Psoas muscle (tissue), 7 donors: ENCODE measurements at regions not wholly inside any gene's neighbourhood (a gene's known extent, or its start where the extent isn't known, plus 50 kb on each side); places are given as distances from the start of the nearest gene placed in this dataset.

ENCODE experiments used
- ATAC-seq, 4 donors: fragments of 200-7000 bp; cut with Tn5 transposase; one replicate each; pipeline ENCODE4 v1.9.1; 2020; ENCODE audit warnings: moderate library complexity in 3 of 4, mild to moderate bottlenecking in 2 of 4
- DNase-seq, 2 donors: peaks; one replicate each; pipeline ENCODE4 v3.0.0-alpha.2; 2020
- H3K27ac ChIP-seq: fragments of 200-600 bp; one replicate; pipeline ENCODE4 v1.8.0; 2022
- H3K27me3 ChIP-seq, 3 donors: fragments of 200-600 bp in 1 of 3; one replicate each; pipeline versions ENCODE4 v1.6.1 to v1.8.0; 2013 to 2022; ENCODE audit warnings: low read length in 2 of 3, mild to moderate bottlenecking in 2 of 3, moderate library complexity in 1 of 3; ENCODE audit not compliant: insufficient read depth in 3 of 3
- H3K36me3 ChIP-seq, 2 donors: fragments of 200-600 bp in 1 of 2; one replicate each; pipeline versions ENCODE4 v1.6.1 to v1.8.0; 2013 to 2022; ENCODE audit warnings: low read depth in 1 of 2, mild to moderate bottlenecking in 1 of 2, moderate library complexity in 1 of 2; ENCODE audit not compliant: insufficient read depth in 1 of 2
- H3K4me1 ChIP-seq: fragments of 200-600 bp; one replicate; pipeline ENCODE4 v1.8.0; 2022
- H3K4me3 ChIP-seq: fragments of 200-600 bp; one replicate; pipeline ENCODE4 v1.8.0; 2022; ENCODE audit warnings: mild to moderate bottlenecking
- H3K9me3 ChIP-seq: fragments of 200-600 bp; one replicate; pipeline ENCODE4 v1.8.0; 2022
- WGBS, 3 donors: extraction: QIAGEN DNeasy Blood & Tissue Kit; methylation state at CpG; one replicate each; pipeline versions ENCODE4 v1.1.6 to v1.1.7; 2013; 5-methylcytosine and 5-hydroxymethylcytosine counted together
- intact Hi-C, 2 donors: fragments of 100-400 bp; cut with DNase I; formaldehyde crosslinking; loops; one replicate each; pipeline versions ENCODE4 v1.11.0 to v1.14.2; 2022
- TF ChIP-seq, protein P1 (sequence below): fragments of 200-600 bp; IDR thresholded peaks from one replicate; pipeline ENCODE4 v1.8.0; 2022; ENCODE audit warnings: antibody characterized with exemption
- donor health status: healthy with polysubstance abuse.
- donor health status: DM: no; HTN: no; CAD: no; lungs with moderate emphysema.
- donor health status: Bipolar disorder and iron deficiency.
- donor health status: healthy.
- donor health status: DM: yes; HTN: yes; CAD: no.
- donor health status: DM: no; HTN: no; CAD: no.
- donor health status: DM: yes; HTN: yes; CAD: no.

DNA sequence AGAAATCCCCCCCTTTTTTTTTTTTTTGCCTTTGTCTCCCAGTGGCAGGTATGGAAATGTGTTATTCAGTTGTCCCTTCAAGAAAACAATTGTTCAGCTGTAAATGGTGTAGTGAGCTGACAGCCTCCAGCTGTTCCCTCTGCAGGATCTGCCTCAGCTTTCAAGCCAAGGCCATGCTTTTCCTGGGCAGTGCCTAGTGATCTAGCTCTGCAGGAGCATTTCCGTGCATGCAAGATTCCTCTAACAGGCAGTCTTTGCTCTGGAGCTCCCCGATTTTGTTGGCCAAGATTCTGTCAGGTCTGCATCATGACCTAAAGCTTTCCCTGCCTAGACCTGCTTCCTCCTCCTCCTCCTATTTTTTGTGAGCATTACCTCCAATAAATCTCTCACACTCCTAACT is 300.7 kb upstream of the UBE2E3 start:
- DNase-seq (no peak), ATAC-seq (no peak)
- TF ChIP-seq, protein P1, sequence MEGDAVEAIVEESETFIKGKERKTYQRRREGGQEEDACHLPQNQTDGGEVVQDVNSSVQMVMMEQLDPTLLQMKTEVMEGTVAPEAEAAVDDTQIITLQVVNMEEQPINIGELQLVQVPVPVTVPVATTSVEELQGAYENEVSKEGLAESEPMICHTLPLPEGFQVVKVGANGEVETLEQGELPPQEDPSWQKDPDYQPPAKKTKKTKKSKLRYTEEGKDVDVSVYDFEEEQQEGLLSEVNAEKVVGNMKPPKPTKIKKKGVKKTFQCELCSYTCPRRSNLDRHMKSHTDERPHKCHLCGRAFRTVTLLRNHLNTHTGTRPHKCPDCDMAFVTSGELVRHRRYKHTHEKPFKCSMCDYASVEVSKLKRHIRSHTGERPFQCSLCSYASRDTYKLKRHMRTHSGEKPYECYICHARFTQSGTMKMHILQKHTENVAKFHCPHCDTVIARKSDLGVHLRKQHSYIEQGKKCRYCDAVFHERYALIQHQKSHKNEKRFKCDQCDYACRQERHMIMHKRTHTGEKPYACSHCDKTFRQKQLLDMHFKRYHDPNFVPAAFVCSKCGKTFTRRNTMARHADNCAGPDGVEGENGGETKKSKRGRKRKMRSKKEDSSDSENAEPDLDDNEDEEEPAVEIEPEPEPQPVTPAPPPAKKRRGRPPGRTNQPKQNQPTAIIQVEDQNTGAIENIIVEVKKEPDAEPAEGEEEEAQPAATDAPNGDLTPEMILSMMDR, result no peak
- Histone ChIP-seq H3K27me3 (no peaks in the 10 kb centered on the region), H3K4me3 (no peak overlapping the region), H3K36me3 (no peaks in the 10 kb centered on the region), H3K4me1 (no peaks in the 10 kb centered on the region), H3K9me3 (no peaks in the 10 kb centered on the region), H3K27ac (no peak overlapping the region)
- 18 to 28% (median 25%) methylated on average over 2 of the region's 2 CpGs for WGBS, 3 donors
- intact Hi-C loops, result no loop called here

DNA sequence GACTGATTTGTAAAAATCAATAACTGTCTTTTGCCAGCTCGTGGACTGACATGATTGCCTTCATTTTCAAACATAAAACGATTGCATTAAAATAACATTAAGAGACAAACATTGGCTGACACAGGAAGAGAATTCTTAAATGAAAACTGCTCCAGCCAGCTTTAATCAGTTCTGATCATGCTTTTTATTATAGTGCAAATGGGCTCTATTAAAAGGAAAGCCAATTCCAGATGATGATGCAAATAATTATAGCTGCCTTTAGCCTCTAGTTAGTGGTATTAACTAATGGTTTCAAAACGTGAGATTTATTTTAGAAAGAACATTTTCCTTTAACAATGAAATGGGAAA is 301.8 kb upstream of the UBE2E3 start:
- ATAC-seq (no peak), DNase-seq (no peak)
- H3K4me3 ChIP-seq, result no peak overlapping the region
- no peaks in the 10 kb centered on the region for H3K9me3 ChIP-seq
- H3K27me3 ChIP-seq, result no peaks in the 10 kb centered on the region
- H3K4me1 ChIP-seq, result no peaks in the 10 kb centered on the region
- 68 to 70% (median 69%) methylated on average over 3 of the region's 3 CpGs for WGBS, 3 donors
- TF ChIP-seq, protein P1, result no peak
- intact Hi-C loops, result no loop called here
- H3K27ac ChIP-seq, result no peak overlapping the region
- H3K36me3 ChIP-seq, result no peaks in the 10 kb centered on the region

DNA sequence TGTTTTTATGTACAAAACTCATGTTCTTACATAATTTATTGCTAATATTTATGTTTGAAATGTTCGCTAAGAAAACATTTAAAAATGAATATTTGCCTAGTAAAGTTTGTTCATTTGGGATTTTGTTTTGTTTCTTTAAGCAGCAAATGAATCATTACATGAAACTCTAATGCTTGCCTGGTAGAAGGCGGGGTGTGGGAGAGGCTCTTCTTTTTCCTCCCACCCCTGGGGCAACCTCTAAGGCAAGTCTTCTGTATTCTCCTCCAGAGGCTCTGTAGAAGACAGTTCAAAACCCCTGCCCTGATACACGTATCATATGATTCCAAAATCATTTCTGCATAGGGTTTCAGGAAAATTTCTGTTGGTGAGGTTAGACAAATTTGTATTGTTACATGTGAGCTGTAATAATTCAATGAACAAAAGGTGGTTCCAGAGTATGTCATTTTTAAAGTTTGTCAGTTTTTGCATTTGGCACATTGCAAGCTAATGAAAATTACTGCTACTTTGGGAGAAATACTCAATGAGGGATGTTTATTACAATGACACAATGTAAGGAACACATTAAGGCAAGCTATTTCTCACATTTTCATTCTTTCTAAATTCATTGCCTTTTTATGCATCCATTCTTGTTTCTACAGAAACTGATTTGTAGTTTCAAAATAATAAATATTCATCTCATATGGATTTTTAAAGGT is 302.3 kb upstream of the UBE2E3 start:
- no peak overlapping the region for H3K4me3 ChIP-seq
- H3K36me3 ChIP-seq, result no peaks in the 10 kb centered on the region
- H3K27ac ChIP-seq, result no peak overlapping the region
- intact Hi-C loops, result no loop called here
- H3K27me3 ChIP-seq, result no peaks in the 10 kb centered on the region
- ATAC-seq, result no peak
- WGBS, 3 donors, result 53 to 84% (median 59%) methylated on average over 3 of the region's 3 CpGs
- TF ChIP-seq, protein P1, result no peak
- H3K9me3 ChIP-seq, result no peaks in the 10 kb centered on the region
- H3K4me1 ChIP-seq, result no peaks in the 10 kb centered on the region
- no peak for DNase-seq

DNA sequence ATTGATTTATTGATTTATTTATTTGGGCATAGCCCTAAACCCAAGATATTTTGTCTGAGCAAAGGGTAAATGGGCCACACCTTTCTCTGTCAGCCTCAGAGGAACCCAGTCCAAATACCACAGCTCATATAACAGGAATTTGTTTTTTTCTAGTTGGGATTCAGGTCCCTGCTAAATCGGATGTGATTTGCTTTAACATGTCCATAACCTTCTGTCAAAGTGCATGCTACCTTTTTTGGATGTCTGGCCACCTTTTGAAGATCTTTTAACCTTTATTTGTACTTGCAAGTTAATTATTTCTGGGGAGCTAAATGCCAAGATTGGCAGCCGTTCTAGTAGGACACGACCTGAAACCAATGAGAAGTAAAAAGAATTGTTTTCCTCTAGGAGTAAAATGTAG is 303.2 kb upstream of the UBE2E3 start:
- no peaks in the 10 kb centered on the region for H3K9me3 ChIP-seq
- ATAC-seq (no peak), DNase-seq (no peak)
- H3K36me3 ChIP-seq, result no peaks in the 10 kb centered on the region
- TF ChIP-seq, protein P1, result no peak
- 54 to 58% (median 56%) methylated on average over 3 of the region's 3 CpGs for WGBS, 3 donors
- no peak overlapping the region for H3K4me3 ChIP-seq
- no peaks in the 10 kb centered on the region for H3K27me3 ChIP-seq
- no peak overlapping the region for H3K27ac ChIP-seq
- no peaks in the 10 kb centered on the region for H3K4me1 ChIP-seq
- intact Hi-C loops, result no loop called here

DNA sequence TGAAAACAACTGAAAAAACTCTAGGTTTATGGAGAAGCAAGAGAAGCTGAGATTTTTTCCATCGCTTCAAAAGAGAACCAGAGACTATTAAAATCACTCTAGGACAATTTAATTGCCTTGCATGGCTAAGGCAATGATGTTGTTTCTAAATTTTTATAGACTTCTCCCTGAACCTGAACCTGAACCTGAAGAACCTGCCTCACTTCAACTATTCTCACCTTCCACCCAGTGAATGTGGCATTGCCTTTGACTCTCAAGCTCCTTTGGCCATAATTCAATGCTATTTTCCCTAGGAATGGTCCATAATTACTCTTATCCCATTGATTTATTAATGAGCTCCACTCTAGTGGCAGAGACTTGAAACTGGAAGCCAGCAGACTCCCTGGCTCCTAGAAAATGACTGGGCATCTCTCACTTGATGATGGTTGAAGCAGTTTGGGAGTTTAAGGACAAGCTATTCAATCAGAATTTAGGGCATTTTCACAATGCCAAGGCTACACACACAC is 303.8 kb upstream of the UBE2E3 start:
- no peak overlapping the region for H3K27ac ChIP-seq
- no peaks in the 10 kb centered on the region for H3K9me3 ChIP-seq
- H3K4me3 ChIP-seq, result no peak overlapping the region
- 95 to 97% (median 96%) methylated on average over 1 of the region's 1 CpG for WGBS, 3 donors
- H3K27me3 ChIP-seq, result no peaks in the 10 kb centered on the region
- TF ChIP-seq, protein P1, result no peak
- no peaks in the 10 kb centered on the region for H3K36me3 ChIP-seq
- ATAC-seq (no peak), DNase-seq (no peak)
- no peaks in the 10 kb centered on the region for H3K4me1 ChIP-seq
- intact Hi-C loops, result no loop called here
